ENCODE measurements at regions not wholly inside any gene's neighbourhood (a gene's known extent, or its start where the extent isn't known, plus 50 kb on each side); places are given as distances from the start of the nearest gene placed in this dataset.

GRCh38 chr11:30705913-30706675 is 119.9 kb upstream of the MPPED2 start:
- no peak for TF ChIP-seq CTCF (IDR thresholded peaks at IDR 0.05; ENCODE audit: low read length)
- no peak for TF ChIP-seq EZH2phosphoT487 (IDR thresholded peaks at IDR 0.05; ENCODE audit: low read length)

Measured in MM.1S (cell line).